SJSA1 (cell line): ENCODE measurements at regions not wholly inside any gene's neighbourhood (a gene's known extent, or its start where the extent isn't known, plus 50 kb on each side); places are given as distances from the start of the nearest gene placed in this dataset.
"Not testable (repeated sequence)": the region's sequence is repeated elsewhere in the genome, so short reads cannot be mapped to it uniquely, and the experiment has no call there.

Experiments used
- DNase-seq, 2 experiments: peaks; one replicate each; pipeline ENCODE4 v3.0.0-alpha.2; 2015 to 2020; ENCODE audit warnings: low spot score in 2 of 2, low read depth in 1 of 2
- H3K27ac ChIP-seq: fragments of 250-450 bp; sonication (Bioruptor Pico); 2 replicates; pipeline ENCODE4 v1.5.1; 2020; ENCODE audit warnings: mild to moderate bottlenecking, moderate library complexity
- H3K27me3 ChIP-seq: fragments of 250-450 bp; sonication (Bioruptor Pico); replicated peaks from 2 replicates; pipeline ENCODE4 v1.5.1; 2020; ENCODE audit warnings: mild to moderate bottlenecking, moderate library complexity
- H3K36me3 ChIP-seq: fragments of 250-450 bp; sonication (Bioruptor Pico); 2 replicates; pipeline ENCODE4 v1.5.1; 2020; ENCODE audit warnings: mild to moderate bottlenecking
- H3K4me1 ChIP-seq: fragments of 250-450 bp; sonication (Bioruptor Pico); replicated peaks from 2 replicates; pipeline ENCODE4 v1.6.1; 2021; ENCODE audit warnings: mild to moderate bottlenecking
- H3K4me3 ChIP-seq: fragments of 250-450 bp; sonication (Bioruptor Pico); 2 replicates; pipeline ENCODE4 v1.5.1; 2020; ENCODE audit warnings: mild to moderate bottlenecking
- H3K9me3 ChIP-seq: fragments of 250-450 bp; sonication (Bioruptor Pico); replicated peaks from 2 replicates; pipeline ENCODE4 v1.5.1; 2020; ENCODE audit warnings: mild to moderate bottlenecking

DNA sequence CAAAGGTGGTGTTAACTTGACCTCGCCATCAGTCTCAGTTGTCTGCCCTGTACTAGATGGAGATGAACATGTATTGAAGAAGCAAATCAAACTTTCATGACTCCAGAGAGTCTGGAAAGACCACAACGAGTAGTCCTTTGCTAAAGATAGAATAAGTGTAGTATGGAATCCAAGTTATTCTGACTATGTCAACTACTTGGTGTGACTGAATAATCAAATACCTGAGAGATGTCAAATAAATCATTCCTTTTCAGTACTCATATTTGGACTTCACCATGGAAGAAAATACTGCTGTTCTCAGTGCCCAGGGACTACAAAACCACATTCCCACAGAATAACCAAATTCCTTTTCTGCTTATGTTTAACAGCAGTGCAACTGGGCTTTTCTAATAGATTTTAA is 161.2 kb upstream of the SPRY1 start:
- Histone ChIP-seq H3K36me3 (no peaks in the 10 kb centered on the region), H3K4me1 (peaks cover 20% of the 10 kb centered on the region), H3K9me3 (no peaks in the 10 kb centered on the region), H3K27me3 (no peaks in the 10 kb centered on the region), H3K27ac (peak overlapping the region; percentile 56), H3K4me3 (no peak overlapping the region)
- DNase-seq, result peak in 1 of 2 experiments; percentile 61

DNA sequence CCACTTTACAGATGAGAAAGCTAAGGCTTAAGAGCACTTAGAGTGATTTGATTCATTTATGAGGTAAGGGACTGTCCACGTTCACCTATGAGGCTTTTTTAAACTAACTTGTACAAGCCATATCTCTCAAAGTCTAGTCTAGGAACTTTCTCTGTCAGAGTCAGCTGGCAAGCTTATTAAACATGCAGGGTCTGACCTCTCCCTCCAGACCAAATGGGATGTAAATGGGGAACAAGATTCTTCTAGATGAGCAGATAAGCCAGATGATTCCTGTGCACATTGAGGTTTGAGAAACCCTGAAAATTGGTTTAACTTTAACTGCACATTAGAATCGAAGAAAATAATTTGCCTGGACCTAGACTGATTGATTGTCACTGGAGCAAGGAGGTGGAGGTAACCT is 160.0 kb upstream of the SPRY1 start:
- DNase-seq, result no peak
- no peak overlapping the region for H3K27ac ChIP-seq
- H3K4me1 ChIP-seq, result peaks cover 20% of the 10 kb centered on the region

DNA sequence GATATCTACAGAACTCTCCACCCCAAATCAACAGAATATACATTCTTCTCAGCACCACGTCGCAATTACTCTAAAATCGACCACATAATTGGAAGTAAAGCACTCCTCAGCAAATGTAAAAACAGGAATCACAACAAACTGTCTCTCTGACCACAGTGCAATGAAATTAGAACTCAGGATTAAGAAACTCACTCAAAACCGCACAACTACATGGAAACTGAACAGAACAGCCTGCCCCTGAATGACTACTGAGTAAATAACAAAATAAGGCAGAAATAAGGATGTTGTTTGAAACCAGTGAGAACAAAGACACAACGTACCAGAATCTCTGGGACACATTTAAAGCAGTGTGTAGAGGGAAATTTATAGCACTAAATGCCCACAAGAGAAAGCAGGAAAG is 156.3 kb upstream of the SPRY1 start:
- H3K9me3 ChIP-seq, H3K4me1 ChIP-seq, DNase-seq, H3K36me3 ChIP-seq, H3K4me3 ChIP-seq, H3K27me3 ChIP-seq, H3K27ac ChIP-seq: not testable (repeated sequence)

More for the DNA sequence above, 160.0 kb upstream of the SPRY1 start:
- H3K9me3 ChIP-seq, result no peaks in the 10 kb centered on the region
- H3K27me3 ChIP-seq, result no peaks in the 10 kb centered on the region
- H3K36me3 ChIP-seq, result no peaks in the 10 kb centered on the region
- no peak overlapping the region for H3K4me3 ChIP-seq

DNA sequence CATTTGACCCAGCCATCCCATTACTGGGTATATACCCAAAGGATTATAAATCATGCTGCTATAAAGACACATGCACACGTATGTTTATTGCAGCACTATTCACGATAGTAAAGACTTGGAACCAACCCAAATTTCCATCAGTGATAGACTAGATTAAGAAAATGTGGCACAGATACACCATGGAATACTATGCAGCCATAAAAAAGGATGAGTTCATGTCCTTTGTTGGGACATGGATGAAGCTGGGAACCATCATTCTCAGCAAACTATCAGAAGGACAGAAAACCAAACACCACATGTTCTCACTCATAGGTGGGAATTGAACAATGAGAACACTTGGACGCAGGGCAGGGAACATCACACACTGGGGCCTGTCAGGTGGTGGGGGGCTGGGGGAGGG is 153.4 kb upstream of the SPRY1 start:
- H3K27ac ChIP-seq, H3K9me3 ChIP-seq, H3K27me3 ChIP-seq, H3K4me3 ChIP-seq, DNase-seq, H3K36me3 ChIP-seq, H3K4me1 ChIP-seq: not testable (repeated sequence)

DNA sequence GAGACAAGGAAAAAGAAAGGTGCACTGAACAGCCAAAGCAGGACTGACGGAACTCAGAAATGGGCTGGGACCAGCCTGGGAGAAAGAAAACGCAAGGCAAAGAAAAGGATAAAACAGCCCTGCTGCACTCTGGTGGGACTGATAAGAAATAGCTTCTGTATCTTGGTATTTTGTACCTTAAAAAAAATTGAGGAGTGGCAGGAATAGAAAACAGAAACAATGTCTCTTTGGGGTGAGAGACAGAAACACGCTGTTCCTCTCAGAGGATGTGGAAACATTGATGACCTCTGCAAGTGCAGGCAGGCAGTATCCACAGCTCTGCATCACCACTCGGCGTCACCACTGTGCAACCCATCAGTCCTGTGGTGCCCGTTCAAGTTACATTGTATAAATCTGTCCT is 152.5 kb upstream of the SPRY1 start:
- H3K4me3 ChIP-seq, result no peak overlapping the region
- H3K36me3 ChIP-seq, result no peaks in the 10 kb centered on the region
- no peak overlapping the region for H3K27ac ChIP-seq
- no peaks in the 10 kb centered on the region for H3K4me1 ChIP-seq
- H3K9me3 ChIP-seq, result no peaks in the 10 kb centered on the region
- no peak for DNase-seq
- no peaks in the 10 kb centered on the region for H3K27me3 ChIP-seq

DNA sequence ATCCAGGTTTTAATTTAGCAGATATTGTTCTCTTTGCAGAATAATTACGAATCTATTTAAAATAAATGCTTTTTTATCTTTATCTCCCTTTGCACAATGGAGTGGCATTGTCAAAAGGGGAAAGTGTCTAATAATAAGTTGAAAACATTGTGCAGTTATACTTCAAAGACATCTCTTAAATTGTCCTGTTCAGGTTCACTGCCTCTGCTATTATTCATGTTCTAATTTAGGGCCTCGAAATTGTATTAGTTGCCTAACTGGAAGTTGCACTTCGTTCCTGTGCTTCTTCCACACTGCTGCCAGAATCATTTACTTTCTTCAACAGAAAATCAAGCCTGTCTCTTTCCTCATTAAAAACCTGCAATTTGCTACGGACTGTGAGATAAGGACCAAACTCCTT is 150.5 kb upstream of the SPRY1 start:
- H3K9me3 ChIP-seq, result no peaks in the 10 kb centered on the region
- H3K27me3 ChIP-seq, result no peaks in the 10 kb centered on the region
- H3K4me3 ChIP-seq, result no peak overlapping the region
- H3K36me3 ChIP-seq, result no peaks in the 10 kb centered on the region
- no peaks in the 10 kb centered on the region for H3K4me1 ChIP-seq
- H3K27ac ChIP-seq, result no peak overlapping the region
- DNase-seq, result no peak

DNA sequence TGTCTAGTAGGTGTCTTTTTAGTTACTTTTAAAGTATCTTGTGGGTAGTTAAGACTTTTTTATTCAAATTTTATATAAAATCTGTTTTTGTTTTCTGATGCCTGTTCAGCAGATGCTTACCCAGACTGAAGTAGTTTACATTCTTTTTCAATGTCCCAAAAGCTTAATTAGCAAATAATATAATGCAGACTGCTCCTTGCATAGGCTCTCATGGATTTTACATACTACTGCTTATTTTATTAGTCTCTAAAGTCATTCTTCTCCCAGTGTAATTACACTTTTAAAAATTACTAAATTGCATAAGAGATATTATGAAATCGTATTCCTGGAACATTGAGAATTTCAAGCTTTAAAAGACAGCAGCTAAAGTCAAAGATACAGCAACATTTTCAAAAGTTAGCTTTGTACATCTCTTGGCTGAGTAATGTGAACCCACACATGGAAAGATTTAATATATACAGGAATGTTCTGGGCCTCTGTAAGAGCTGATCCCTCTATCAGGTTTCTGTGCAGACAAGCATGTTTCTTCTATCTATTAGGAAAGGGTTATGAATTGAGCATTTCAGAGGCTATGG is 148.4 kb upstream of the SPRY1 start:
- Histone ChIP-seq H3K36me3 (no peaks in the 10 kb centered on the region), H3K27me3 (no peaks in the 10 kb centered on the region), H3K4me1 (no peaks in the 10 kb centered on the region), H3K9me3 (no peaks in the 10 kb centered on the region), H3K4me3 (no peak overlapping the region), H3K27ac (no peak overlapping the region)
- DNase-seq, result no peak

DNA sequence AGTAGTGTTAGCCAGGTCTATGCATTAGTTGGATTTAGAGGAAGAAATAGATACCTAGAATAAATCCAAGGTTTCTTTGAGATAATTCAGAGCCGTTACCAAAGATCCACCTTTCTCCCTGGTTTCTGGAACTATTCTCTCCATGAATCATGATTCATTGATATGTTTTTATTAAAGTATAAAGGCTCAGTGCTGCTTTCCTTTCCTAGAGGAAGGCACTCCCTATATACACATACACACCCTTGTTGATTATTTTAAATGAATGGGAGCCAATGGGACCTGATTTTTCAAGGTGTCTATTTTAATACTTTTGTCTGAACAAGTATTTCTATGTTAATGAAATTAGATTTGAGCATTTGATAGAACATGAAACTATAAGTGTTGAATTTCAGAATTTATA is 146.8 kb upstream of the SPRY1 start:
- H3K36me3 ChIP-seq, result no peaks in the 10 kb centered on the region
- H3K9me3 ChIP-seq, result no peaks in the 10 kb centered on the region
- no peak overlapping the region for H3K27ac ChIP-seq
- H3K4me3 ChIP-seq, result no peak overlapping the region
- DNase-seq, result no peak
- no peaks in the 10 kb centered on the region for H3K27me3 ChIP-seq
- H3K4me1 ChIP-seq, result no peaks in the 10 kb centered on the region

DNA sequence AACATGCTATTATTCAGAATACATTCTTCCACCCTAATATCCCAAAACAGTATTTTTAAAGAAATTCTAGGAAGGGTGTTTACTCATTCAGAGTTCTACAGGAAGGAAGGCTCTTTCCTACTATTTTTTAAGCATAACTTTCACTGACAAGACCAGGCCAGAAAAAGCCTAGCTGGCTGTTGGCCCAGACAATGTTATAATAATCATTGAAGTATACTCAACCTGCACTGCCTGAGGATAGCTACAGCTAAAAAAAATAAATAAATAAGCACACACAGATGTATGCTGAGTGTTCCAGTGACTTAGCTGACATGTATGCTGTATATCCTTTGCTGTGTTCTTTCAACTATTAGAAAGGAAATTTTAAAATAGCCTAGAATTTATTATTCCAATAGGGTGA is 145.8 kb upstream of the SPRY1 start:
- Histone ChIP-seq H3K27me3 (no peaks in the 10 kb centered on the region), H3K9me3 (no peaks in the 10 kb centered on the region), H3K36me3 (no peaks in the 10 kb centered on the region), H3K4me3 (no peak overlapping the region), H3K4me1 (no peaks in the 10 kb centered on the region), H3K27ac (no peak overlapping the region)
- DNase-seq, result peak in 1 of 2 experiments; percentile 9

DNA sequence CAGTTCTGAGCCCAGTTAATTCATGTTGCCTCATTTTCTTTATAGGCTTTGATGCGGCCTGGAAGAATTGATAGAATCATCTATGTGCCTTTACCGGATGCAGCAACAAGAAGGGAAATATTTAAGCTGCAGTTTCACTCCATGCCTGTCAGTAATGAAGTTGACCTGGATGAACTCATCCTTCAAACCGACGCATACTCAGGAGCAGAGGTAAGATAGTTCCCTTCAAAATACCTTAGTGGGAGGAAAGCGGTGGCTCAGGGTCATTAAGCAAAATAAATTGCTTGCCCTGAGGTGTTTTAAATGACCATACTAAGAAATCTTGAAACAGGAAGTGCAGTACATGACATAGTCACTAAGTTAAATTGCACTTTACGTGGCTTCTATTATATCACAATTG is 140.6 kb upstream of the SPRY1 start:
- Histone ChIP-seq H3K4me3 (no peak overlapping the region), H3K27ac (no peak overlapping the region), H3K27me3 (no peaks in the 10 kb centered on the region), H3K9me3 (no peaks in the 10 kb centered on the region), H3K4me1 (peaks cover 9% of the 10 kb centered on the region), H3K36me3 (0 out of 2 replicates have a peak, but pooled peaks cover 4% of the 10 kb centered on the region)
- no peak for DNase-seq

DNA sequence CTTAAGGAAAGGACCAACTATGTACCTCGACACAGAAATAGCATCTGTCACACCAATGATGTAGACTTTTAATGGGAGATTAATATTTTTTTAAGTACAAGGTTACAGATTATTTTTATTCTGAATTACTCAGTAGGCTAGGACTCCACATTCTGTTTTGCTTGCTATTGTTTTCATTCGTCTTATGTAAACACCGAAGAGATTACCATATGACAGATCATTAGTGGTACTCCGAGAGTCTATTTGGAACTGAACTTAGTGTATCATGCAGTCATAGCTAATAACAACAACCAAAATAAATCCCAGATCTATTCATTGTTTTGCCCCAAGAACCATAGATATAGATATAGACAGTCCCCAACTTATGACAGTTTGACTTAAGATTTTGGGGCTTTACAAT is 139.7 kb upstream of the SPRY1 start:
- Histone ChIP-seq H3K27ac (no peak overlapping the region), H3K4me1 (peaks cover 9% of the 10 kb centered on the region), H3K4me3 (no peak overlapping the region), H3K36me3 (0 out of 2 replicates have a peak, but pooled peaks cover 4% of the 10 kb centered on the region), H3K27me3 (no peaks in the 10 kb centered on the region), H3K9me3 (no peaks in the 10 kb centered on the region)
- DNase-seq, result no peak

DNA sequence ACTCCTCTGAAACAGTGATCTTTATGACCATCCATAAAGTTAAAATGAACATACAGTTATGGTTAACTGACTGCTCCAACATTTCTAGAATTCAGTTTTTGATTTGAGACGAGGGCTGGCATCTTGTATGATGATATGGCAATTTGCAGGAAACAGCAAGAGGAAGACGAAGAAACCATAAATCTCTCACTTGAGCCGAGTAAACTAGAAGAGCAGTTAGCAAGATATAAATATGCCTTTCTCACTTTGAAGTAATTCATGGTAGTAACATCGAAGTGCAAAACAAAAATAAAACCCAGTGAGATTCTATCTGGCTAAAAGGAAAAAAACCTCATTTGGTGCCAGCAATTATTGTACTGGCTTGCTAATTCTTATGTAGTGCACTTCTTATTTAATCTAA is 139.0 kb upstream of the SPRY1 start:
- peaks cover 9% of the 10 kb centered on the region for H3K4me1 ChIP-seq
- no peak overlapping the region for H3K4me3 ChIP-seq
- no peaks in the 10 kb centered on the region for H3K9me3 ChIP-seq
- H3K27me3 ChIP-seq, result no peaks in the 10 kb centered on the region
- no peak overlapping the region for H3K27ac ChIP-seq
- 0 out of 2 replicates have a peak, but pooled peaks cover 4% of the 10 kb centered on the region for H3K36me3 ChIP-seq
- DNase-seq, result no peak

DNA sequence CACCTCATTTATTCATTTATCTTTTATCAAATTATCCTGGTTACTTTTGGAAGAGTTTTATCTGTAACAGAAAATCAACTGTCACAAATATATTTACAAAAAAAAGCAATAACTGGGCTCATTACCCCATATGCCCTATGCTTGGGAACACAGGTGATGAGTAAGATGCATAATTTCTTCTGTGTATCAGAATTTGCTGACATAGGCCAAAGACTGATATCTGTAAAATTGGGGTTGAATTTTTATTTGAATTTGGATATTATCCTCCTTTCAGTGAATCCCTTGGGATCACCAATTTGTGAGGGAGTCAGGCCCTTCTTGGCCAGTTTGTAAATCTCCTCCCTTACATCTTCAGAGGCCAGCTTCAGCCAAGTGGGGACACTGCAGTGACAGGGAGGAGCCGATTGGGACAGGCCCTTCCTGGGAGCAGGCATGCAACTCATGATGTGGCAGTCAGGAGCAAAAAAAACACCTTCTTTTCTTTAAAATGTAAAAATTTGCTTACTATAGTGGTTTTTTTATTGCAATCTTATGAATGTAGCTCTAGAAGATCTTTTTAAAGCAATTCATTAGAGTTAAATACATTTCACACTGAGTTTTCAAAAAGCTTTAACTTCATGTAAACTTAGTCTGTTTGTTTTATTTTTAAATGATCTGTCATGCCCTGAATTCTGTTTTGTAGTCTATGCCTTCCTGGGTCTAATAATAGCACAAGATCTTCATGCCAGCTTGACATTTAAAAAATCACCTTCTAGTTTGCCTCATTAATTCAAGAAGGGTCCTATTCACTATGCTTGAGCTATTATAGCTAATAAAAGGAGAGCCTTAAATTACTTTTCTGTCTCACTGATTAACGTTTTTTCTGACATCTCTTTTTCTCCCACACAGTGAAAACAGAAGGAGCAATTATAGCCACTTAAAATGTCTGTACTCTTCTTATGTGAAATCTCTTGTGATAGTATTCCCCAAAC is 136.6 kb upstream of the SPRY1 start:
- Histone ChIP-seq H3K9me3 (no peaks in the 10 kb centered on the region), H3K27ac (no peak overlapping the region), H3K36me3 (0 out of 2 replicates have a peak, but pooled peaks cover 4% of the 10 kb centered on the region), H3K4me3 (no peak overlapping the region), H3K4me1 (peaks cover 9% of the 10 kb centered on the region), H3K27me3 (no peaks in the 10 kb centered on the region)
- DNase-seq, result no peak

DNA sequence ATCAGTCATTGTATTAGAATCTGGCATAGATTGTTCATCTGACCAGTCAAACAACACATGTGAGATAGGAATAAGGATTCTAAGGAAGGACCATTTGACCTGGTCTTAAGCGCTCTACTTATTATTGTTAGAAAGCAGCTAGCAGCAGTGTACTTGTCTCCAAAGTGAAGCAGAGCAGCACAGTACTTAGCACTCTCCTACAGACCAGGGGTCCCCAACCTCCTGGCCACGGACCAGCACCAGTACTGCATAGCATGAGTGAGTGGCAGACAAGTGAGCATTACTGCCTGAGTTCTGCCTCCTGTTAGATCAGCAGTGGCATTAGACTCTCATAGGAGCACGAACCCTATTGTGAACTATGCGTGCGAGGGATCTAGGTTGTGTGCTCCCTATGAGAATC is 135.9 kb upstream of the SPRY1 start:
- H3K9me3 ChIP-seq, result no peaks in the 10 kb centered on the region
- peaks cover 9% of the 10 kb centered on the region for H3K4me1 ChIP-seq
- H3K27me3 ChIP-seq, result no peaks in the 10 kb centered on the region
- no peak overlapping the region for H3K27ac ChIP-seq
- no peak for DNase-seq
- 0 out of 2 replicates have a peak, but pooled peaks cover 4% of the 10 kb centered on the region for H3K36me3 ChIP-seq
- H3K4me3 ChIP-seq, result no peak overlapping the region
